ENCODE measurements at regions not wholly inside any gene's neighbourhood (a gene's known extent, or its start where the extent isn't known, plus 50 kb on each side); places are given as distances from the start of the nearest gene placed in this dataset.

- TF ChIP-seq CTCF (IDR thresholded peaks at IDR 0.05; ENCODE audit: low read depth, low read length): no peak
Measured at GRCh38 chr14:84129007-84129406, 1400.9 kb upstream of the FLRT2 start.

GRCh38 chr14:84129941-84130340, 1400.0 kb upstream of the FLRT2 start:
- no peak overlapping the region for H3K4me3 ChIP-seq (ENCODE audit: low read depth, low read length)
- TF ChIP-seq CTCF (IDR thresholded peaks at IDR 0.05; ENCODE audit: low read depth, low read length): no peak

More at GRCh38 chr14:84129007-84129406, 1400.9 kb upstream of the FLRT2 start:
- no peak overlapping the region for H3K4me3 ChIP-seq (ENCODE audit: low read depth, low read length)

GRCh38 chr14:84131924-84132323, 1398.0 kb upstream of the FLRT2 start:
- no peak overlapping the region for H3K4me3 ChIP-seq (ENCODE audit: low read depth, low read length)
- TF ChIP-seq CTCF (IDR thresholded peaks at IDR 0.05; ENCODE audit: low read depth, low read length): no peak

- H3K4me3 ChIP-seq (ENCODE audit: low read depth, low read length): no peak overlapping the region
- no peak for TF ChIP-seq CTCF (IDR thresholded peaks at IDR 0.05; ENCODE audit: low read depth, low read length)
Measured at GRCh38 chr14:84144166-84144565, 1385.8 kb upstream of the FLRT2 start.

- H3K4me3 ChIP-seq (ENCODE audit: low read depth, low read length): no peak overlapping the region
- no peak for TF ChIP-seq CTCF (IDR thresholded peaks at IDR 0.05; ENCODE audit: low read depth, low read length)
Measured at GRCh38 chr14:84152452-84152851, 1377.5 kb upstream of the FLRT2 start.

- no peak overlapping the region for H3K4me3 ChIP-seq (ENCODE audit: low read depth, low read length)
- no peak for TF ChIP-seq CTCF (IDR thresholded peaks at IDR 0.05; ENCODE audit: low read depth, low read length)
Measured at GRCh38 chr14:84162633-84163032, 1367.3 kb upstream of the FLRT2 start.

- H3K4me3 ChIP-seq (ENCODE audit: low read depth, low read length): no peak overlapping the region
- no peak for TF ChIP-seq CTCF (IDR thresholded peaks at IDR 0.05; ENCODE audit: low read depth, low read length)
Measured at GRCh38 chr14:84167026-84167425, 1362.9 kb upstream of the FLRT2 start.

Data from WI38 (cell line).